Mesenchymal stem cell (in vitro differentiated cells and primary cell): ENCODE measurements at regions not wholly inside any gene's neighbourhood (a gene's known extent, or its start where the extent isn't known, plus 50 kb on each side); places are given as distances from the start of the nearest gene placed in this dataset.

Experiments used
- DNase-seq: peaks from one replicate; pipeline ENCODE4 v3.0.0-alpha.2; 2013
- H2AFZ ChIP-seq: one replicate; pipeline ENCODE4 v1.6.1; 2013; ENCODE audit warnings: low read depth, mild to moderate bottlenecking, control low read depth, inconsistent platforms, low read length, moderate library complexity
- H2AK5ac ChIP-seq: 2 replicates; pipeline ENCODE4 v1.6.1; 2013; ENCODE audit warnings: low read length, moderate library complexity, mild to moderate bottlenecking, inconsistent platforms; ENCODE audit not compliant: severe bottlenecking
- H2BK120ac ChIP-seq: one replicate; pipeline ENCODE4 v1.6.1; 2013; ENCODE audit warnings: low read depth, mild to moderate bottlenecking, inconsistent platforms, low read length, moderate library complexity
- H2BK12ac ChIP-seq, 2 experiments: one replicate each; pipeline ENCODE4 v1.6.1; 2013; ENCODE audit warnings: inconsistent platforms in 2 of 2, low read length in 2 of 2, mild to moderate bottlenecking in 2 of 2, moderate library complexity in 2 of 2, control low read depth in 1 of 2
- H2BK15ac ChIP-seq: one replicate; pipeline ENCODE4 v1.6.1; 2013; ENCODE audit warnings: mild to moderate bottlenecking, low read depth, inconsistent platforms; ENCODE audit not compliant: poor library complexity, severe bottlenecking
- H2BK5ac ChIP-seq: 2 replicates; pipeline ENCODE4 v1.6.1; 2013; ENCODE audit warnings: low read depth, mild to moderate bottlenecking, low read length, control low read depth, inconsistent platforms; ENCODE audit not compliant: poor library complexity, severe bottlenecking
- H3K14ac ChIP-seq, 2 experiments: one replicate each; pipeline ENCODE4 v1.6.1; 2013; ENCODE audit warnings: inconsistent platforms in 2 of 2, low read length in 2 of 2, control low read depth in 1 of 2, mild to moderate bottlenecking in 1 of 2, moderate library complexity in 1 of 2
- H3K18ac ChIP-seq, 2 experiments: one replicate each; pipeline ENCODE4 v1.6.1; 2013; ENCODE audit warnings: inconsistent platforms in 2 of 2, low read length in 2 of 2, control low read depth in 1 of 2, low read depth in 1 of 2, mild to moderate bottlenecking in 1 of 2
- H3K23ac ChIP-seq, 2 experiments: one replicate each; pipeline ENCODE4 v1.6.1; 2013; ENCODE audit warnings: inconsistent platforms in 2 of 2, low read length in 2 of 2, mild to moderate bottlenecking in 2 of 2, moderate library complexity in 2 of 2, control low read depth in 1 of 2
- H3K27ac ChIP-seq: 2 replicates; pipeline ENCODE4 v1.5.1; 2013; ENCODE audit warnings: mild to moderate bottlenecking, moderate library complexity, low read length, control low read depth, inconsistent platforms; ENCODE audit not compliant: poor library complexity, severe bottlenecking
- H3K27me3 ChIP-seq, 2 experiments: 2 replicates each; pipeline versions ENCODE4 v1.6.1 to v1.7.0; 2013; ENCODE audit warnings: low read length in 2 of 2, mild to moderate bottlenecking in 2 of 2, moderate library complexity in 2 of 2, control low read depth in 1 of 2, inconsistent platforms in 1 of 2; ENCODE audit not compliant: control insufficient read depth in 1 of 2, insufficient read depth in 1 of 2
- H3K36me3 ChIP-seq, 2 experiments: 2 replicates each; pipeline versions ENCODE4 v1.6.1 to v1.7.0; 2013; ENCODE audit warnings: low read length in 2 of 2, control low read depth in 1 of 2, inconsistent platforms in 1 of 2, low read depth in 1 of 2, mild to moderate bottlenecking in 1 of 2; ENCODE audit not compliant: insufficient read depth in 2 of 2, control insufficient read depth in 1 of 2
- H3K4ac ChIP-seq, 2 experiments: one replicate each; pipeline ENCODE4 v1.6.1; 2013; ENCODE audit warnings: inconsistent platforms in 2 of 2, low read length in 2 of 2, mild to moderate bottlenecking in 2 of 2, moderate library complexity in 2 of 2, control low read depth in 1 of 2, low read depth in 1 of 2
- H3K4me1 ChIP-seq: 2 replicates; pipeline ENCODE4 v1.6.1; 2013; ENCODE audit warnings: low read depth, low read length, control low read depth; ENCODE audit not compliant: control insufficient read depth, insufficient read depth
- H3K4me2 ChIP-seq: 2 replicates; pipeline ENCODE4 v1.6.1; 2013; ENCODE audit warnings: low read length, mild to moderate bottlenecking, inconsistent platforms; ENCODE audit not compliant: poor library complexity, severe bottlenecking
- H3K4me3 ChIP-seq, 2 experiments: 2 replicates each; pipeline versions ENCODE4 v1.5.1 to v1.7.0; 2013; ENCODE audit warnings: low read length in 2 of 2, mild to moderate bottlenecking in 2 of 2, control low read depth in 1 of 2, low read depth in 1 of 2; ENCODE audit not compliant: insufficient read depth in 1 of 2
- H3K79me1 ChIP-seq: replicated peaks from 2 replicates; pipeline ENCODE4 v1.6.1; 2013; ENCODE audit warnings: mild to moderate bottlenecking, control low read depth, low read length, inconsistent platforms; ENCODE audit not compliant: poor library complexity, severe bottlenecking
- H3K9ac ChIP-seq: 2 replicates; pipeline ENCODE4 v1.7.0; 2013; ENCODE audit warnings: mild to moderate bottlenecking, low read length, moderate library complexity
- H3K9me3 ChIP-seq: 2 replicates; pipeline ENCODE4 v1.7.0; 2013; ENCODE audit warnings: mild to moderate bottlenecking, low read length; ENCODE audit not compliant: control insufficient read depth
- H4K8ac ChIP-seq: one replicate; pipeline ENCODE4 v1.6.1; 2013; ENCODE audit warnings: inconsistent platforms, mild to moderate bottlenecking, low read length, moderate library complexity
- H4K91ac ChIP-seq: one replicate; pipeline ENCODE4 v1.6.1; 2013; ENCODE audit warnings: mild to moderate bottlenecking, low read length, inconsistent platforms
- WGBS: methylation state at CpG from one replicate; pipeline ENCODE4 v1.1.7; 2013; ENCODE audit warnings: mixed read lengths; 5-methylcytosine and 5-hydroxymethylcytosine counted together

DNA sequence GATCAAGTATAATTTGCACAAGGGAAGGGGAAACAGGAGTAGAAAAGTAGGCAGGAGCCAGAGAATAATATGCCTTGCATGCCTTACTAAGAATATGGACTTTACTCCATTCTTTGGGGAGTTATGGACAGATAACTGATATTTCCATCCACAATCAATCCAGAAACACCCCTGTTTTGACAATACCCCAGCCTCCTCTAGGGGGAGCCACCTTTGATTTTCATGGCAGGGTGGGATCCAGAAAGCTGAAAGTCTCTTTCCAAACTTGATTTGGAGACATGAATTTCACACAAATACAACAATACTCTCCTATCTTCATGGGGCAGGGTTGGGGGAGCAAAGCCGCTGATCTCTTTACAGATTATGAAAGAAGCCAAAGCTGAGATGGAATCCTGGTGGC, 404.1 kb downstream of the FOXA2 start:
- Histone ChIP-seq H2BK15ac (no peak overlapping the region), H3K18ac (no peak overlapping the region), H3K9me3 (peaks cover 6% of the 10 kb centered on the region), H3K9ac (no peak overlapping the region), H3K4me2 (no peak overlapping the region), H3K4ac (no peak overlapping the region), H3K36me3 (no peaks in the 10 kb centered on the region), H3K23ac (no peak overlapping the region), H3K79me1 (no peaks in the 10 kb centered on the region), H4K8ac (no peak overlapping the region), H4K91ac (no peak overlapping the region), H2BK120ac (no peak overlapping the region), H2BK12ac (no peak overlapping the region), H3K14ac (no peak overlapping the region), H3K27me3 (no peaks in the 10 kb centered on the region), H2AK5ac (no peak overlapping the region), H3K4me3 (no peak overlapping the region), H3K27ac (no peak overlapping the region), H2BK5ac (no peak overlapping the region), H3K4me1 (no peaks in the 10 kb centered on the region), H2AFZ (no peak overlapping the region)
- DNase-seq: no peak
- 100% methylated on average over 1 of the region's 1 CpG for WGBS

- H2BK120ac ChIP-seq: no peak overlapping the region
- H2AFZ ChIP-seq: no peak overlapping the region
- WGBS: 80% methylated on average over 8 of the region's 10 CpGs
- no peak for DNase-seq
- H3K9ac ChIP-seq: no peak overlapping the region
- no peaks in the 10 kb centered on the region for H3K9me3 ChIP-seq
- no peak overlapping the region for H3K27ac ChIP-seq
- no peak overlapping the region for H3K4ac ChIP-seq
- H2BK15ac ChIP-seq: no peak overlapping the region
- peaks cover 0 to 18% of the 10 kb centered on the region in 2 experiments for H3K27me3 ChIP-seq
- no peak overlapping the region for H3K18ac ChIP-seq
- H3K4me2 ChIP-seq: no peak overlapping the region
- no peak overlapping the region for H3K23ac ChIP-seq
- no peaks in the 10 kb centered on the region for H3K79me1 ChIP-seq
- H2AK5ac ChIP-seq: no peak overlapping the region
- H3K36me3 ChIP-seq: no peaks in the 10 kb centered on the region
- no peak overlapping the region for H4K91ac ChIP-seq
- no peak overlapping the region for H4K8ac ChIP-seq
- H3K14ac ChIP-seq: no peak overlapping the region
- H2BK5ac ChIP-seq: no peak overlapping the region
- H3K4me1 ChIP-seq: no peaks in the 10 kb centered on the region
- no peak overlapping the region for H3K4me3 ChIP-seq
- no peak overlapping the region for H2BK12ac ChIP-seq
These were observed 424.2 kb downstream of the FOXA2 start for GRCh38 chr20:22160101-22160652.

DNA sequence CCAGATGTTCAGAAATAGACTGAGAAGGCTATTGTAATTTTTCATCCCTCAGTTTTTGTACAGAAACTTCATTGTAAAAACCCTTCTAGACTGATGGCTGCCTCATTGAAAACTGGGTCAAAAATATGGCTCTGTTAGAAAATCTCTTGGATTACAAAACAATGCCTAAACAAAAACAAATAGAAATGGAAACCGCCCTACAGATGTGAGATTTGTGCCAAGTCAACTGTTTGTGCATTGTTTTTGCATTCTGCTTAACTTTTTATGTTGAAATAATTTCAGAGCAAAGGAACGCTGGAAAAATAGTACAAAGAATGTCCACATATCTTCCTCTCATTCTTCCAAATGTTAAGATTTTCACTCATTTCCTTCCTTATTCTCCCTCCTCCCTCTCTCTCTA, 425.1 kb downstream of the FOXA2 start:
- H3K36me3 ChIP-seq: no peaks in the 10 kb centered on the region
- no peak overlapping the region for H4K8ac ChIP-seq
- H3K4ac ChIP-seq: no peak overlapping the region
- no peak overlapping the region for H2BK120ac ChIP-seq
- H2AFZ ChIP-seq: no peak overlapping the region
- H3K4me2 ChIP-seq: no peak overlapping the region
- H4K91ac ChIP-seq: no peak overlapping the region
- H3K14ac ChIP-seq: no peak overlapping the region
- no peak overlapping the region for H3K27ac ChIP-seq
- no peak overlapping the region for H2BK5ac ChIP-seq
- H3K4me1 ChIP-seq: no peaks in the 10 kb centered on the region
- no peak overlapping the region for H2BK15ac ChIP-seq
- no peaks in the 10 kb centered on the region for H3K9me3 ChIP-seq
- no peak for DNase-seq
- no peak overlapping the region for H2AK5ac ChIP-seq
- no peak overlapping the region for H3K18ac ChIP-seq
- H3K4me3 ChIP-seq: no peak overlapping the region
- H3K23ac ChIP-seq: no peak overlapping the region
- no peaks in the 10 kb centered on the region for H3K79me1 ChIP-seq
- peaks cover 0 to 18% of the 10 kb centered on the region in 2 experiments for H3K27me3 ChIP-seq
- H2BK12ac ChIP-seq: no peak overlapping the region
- 50% methylated on average over 1 of the region's 2 CpGs for WGBS
- H3K9ac ChIP-seq: no peak overlapping the region

DNA sequence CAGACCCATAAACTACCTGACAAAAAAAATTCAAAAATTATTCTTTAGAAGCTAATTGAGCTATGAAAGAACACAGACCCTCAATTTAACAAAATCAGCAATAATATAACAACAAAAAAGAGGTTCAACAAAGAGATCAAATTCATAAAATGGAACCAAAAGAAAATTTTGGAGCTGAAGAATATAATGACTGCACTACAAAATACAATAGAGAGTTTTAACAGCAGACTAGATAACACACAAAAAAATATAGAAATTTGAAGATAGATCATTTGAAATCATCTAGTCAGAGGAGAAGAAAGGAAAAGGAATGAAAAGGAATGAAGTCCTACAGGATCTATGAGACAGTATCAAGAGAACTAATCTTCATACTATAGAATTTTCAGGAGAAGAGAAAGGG, 422.1 kb downstream of the PAX1 start:
- H2BK120ac ChIP-seq: no peak overlapping the region
- H4K8ac ChIP-seq: no peak overlapping the region
- no peaks in the 10 kb centered on the region for H3K79me1 ChIP-seq
- H2BK5ac ChIP-seq: no peak overlapping the region
- no peak overlapping the region for H2AK5ac ChIP-seq
- peaks cover 30% of the 10 kb centered on the region for H3K9me3 ChIP-seq
- H3K4me3 ChIP-seq: no peak overlapping the region
- no peak overlapping the region for H3K4me2 ChIP-seq
- no peak overlapping the region for H4K91ac ChIP-seq
- H3K27me3 ChIP-seq: no peaks in the 10 kb centered on the region
- H2BK15ac ChIP-seq: no peak overlapping the region
- H3K36me3 ChIP-seq: no peaks in the 10 kb centered on the region
- no peak for DNase-seq
- H3K14ac ChIP-seq: no peak overlapping the region
- no peaks in the 10 kb centered on the region for H3K4me1 ChIP-seq
- no peak overlapping the region for H3K9ac ChIP-seq
- no peak overlapping the region for H2BK12ac ChIP-seq
- H3K27ac ChIP-seq: no peak overlapping the region
- no peak overlapping the region for H3K23ac ChIP-seq
- H3K18ac ChIP-seq: no peak overlapping the region
- H3K4ac ChIP-seq: no peak overlapping the region
- no peak overlapping the region for H2AFZ ChIP-seq
